GM19467 (cell line): ENCODE measurements at regions not wholly inside any gene's neighbourhood (a gene's known extent, or its start where the extent isn't known, plus 50 kb on each side); places are given as distances from the start of the nearest gene placed in this dataset.
"Not testable (repeated sequence)": the region's sequence is repeated elsewhere in the genome, so short reads cannot be mapped to it uniquely, and the experiment has no call there.

Experiments used
- ATAC-seq: cut with Tn5 transposase; IDR thresholded peaks from one replicate; pipeline ENCODE4 v1.9.1; 2021; ENCODE audit warnings: mild to moderate bottlenecking, moderate library complexity; ENCODE audit not compliant: unreplicated experiment

DNA sequence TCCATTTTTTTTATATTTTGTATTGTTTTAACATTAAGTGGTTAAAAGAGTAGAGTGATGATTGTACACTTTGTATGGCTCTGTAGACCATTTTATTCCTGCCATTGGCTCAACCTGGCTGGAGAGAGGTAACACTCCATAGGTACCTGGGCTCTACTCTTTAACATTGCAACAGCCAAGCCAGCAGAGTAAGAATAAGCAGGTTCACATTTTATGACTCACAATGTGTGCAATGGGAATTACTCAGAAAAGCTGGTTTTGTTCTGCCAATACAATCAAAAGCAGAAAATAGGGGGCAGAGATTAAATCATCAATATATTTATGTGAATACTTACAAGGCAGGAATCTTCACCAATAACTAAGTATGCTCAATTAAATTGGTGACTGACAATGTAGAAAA, 1324.0 kb downstream of the AMY1C start:
- no peak for ATAC-seq

DNA sequence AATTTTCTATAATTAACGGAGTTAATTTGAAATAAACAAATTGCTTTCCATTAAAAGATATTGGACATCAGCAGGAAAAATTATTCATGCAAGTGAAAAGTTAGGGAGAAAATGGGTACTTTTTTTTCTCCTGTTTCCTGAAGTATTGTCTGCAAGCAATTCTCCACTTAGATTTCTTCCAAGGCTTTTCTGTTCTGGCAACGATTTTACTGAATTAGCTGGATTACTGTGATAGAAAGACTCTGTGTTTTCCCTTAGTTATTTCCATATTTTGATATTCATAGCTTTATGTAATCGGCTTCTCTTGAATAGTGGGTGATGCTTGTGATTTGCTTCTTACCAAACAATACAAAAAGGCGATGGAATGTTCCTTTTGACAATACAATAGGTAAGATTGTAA, 1333.9 kb downstream of the AMY1C start:
- no peak for ATAC-seq

GRCh38 chr1:105087506-105087905, 1337.8 kb downstream of the AMY1C start:
- no peak for ATAC-seq

DNA sequence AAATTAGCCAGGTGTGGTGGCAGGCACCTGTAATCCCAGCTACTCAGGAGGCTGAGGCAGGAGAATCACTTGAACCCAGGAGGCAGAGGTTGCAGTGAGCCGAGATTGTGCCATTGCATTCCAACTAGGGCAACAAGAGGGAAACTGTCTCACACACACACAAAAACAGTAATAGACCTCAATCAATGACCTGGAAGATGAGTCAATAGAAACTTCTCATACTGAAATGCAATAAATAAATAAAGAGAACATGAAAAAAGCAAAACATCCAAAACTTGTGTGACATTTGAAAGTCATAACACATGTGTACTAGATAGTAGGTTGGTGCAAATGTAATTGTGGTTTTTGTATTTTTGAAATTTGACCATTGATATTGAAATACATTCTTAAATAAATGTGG, 1338.5 kb downstream of the AMY1C start:
- ATAC-seq = no peak

DNA sequence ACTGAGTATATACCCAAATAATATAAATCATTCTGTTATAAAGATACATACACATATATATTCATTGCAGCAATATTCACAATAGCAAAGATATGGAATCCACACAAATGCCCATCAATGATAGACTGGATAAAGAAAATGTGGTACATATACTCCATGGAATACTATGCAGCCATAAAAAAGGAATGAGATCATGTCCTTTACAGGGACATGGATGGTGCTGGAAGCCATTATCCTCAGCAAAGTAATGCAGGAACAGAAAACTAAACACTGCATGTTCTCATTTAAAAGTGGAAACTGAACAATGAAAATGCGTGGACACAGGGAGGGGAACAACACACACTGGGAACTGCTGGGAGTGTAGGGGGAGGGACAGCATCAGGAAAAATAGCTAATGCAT, 1344.2 kb downstream of the AMY1C start:
- not testable (repeated sequence) for ATAC-seq

GRCh38 chr1:105100102-105100501, 1350.4 kb downstream of the AMY1C start:
- ATAC-seq = no peak

- ATAC-seq = no peak
These were observed 1351.6 kb downstream of the AMY1C start for GRCh38 chr1:105101261-105101660.

- no peak for ATAC-seq
These were observed 1352.7 kb downstream of the AMY1C start for GRCh38 chr1:105102371-105102770.

- no peak for ATAC-seq
These were observed 1372.3 kb downstream of the AMY1C start for GRCh38 chr1:105122041-105122440.

- no peak for ATAC-seq
These were observed 1388.1 kb downstream of the AMY1C start for GRCh38 chr1:105137543-105138457.

GRCh38 chr1:105138458-105138893, 1388.8 kb downstream of the AMY1C start:
- ATAC-seq = no peak

DNA sequence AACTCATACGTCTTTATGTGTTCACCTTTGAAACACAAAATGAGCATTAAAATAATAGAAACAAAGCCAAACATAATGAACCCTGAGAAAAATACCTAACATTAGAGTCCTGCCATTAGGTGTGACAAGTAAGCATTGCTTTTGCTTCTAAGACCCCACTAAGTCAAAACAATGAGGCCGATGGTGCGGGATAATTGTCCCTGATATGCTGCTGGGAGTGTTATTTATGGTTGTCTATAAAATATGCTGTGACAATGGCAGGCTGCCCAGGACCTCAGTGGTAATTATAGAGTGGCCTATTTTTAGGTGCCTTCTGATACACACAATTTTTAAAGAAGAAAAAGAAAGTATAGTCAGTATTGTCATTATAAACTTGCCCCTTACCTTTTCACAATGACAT, 1423.1 kb downstream of the AMY1C start:
- ATAC-seq = no peak

DNA sequence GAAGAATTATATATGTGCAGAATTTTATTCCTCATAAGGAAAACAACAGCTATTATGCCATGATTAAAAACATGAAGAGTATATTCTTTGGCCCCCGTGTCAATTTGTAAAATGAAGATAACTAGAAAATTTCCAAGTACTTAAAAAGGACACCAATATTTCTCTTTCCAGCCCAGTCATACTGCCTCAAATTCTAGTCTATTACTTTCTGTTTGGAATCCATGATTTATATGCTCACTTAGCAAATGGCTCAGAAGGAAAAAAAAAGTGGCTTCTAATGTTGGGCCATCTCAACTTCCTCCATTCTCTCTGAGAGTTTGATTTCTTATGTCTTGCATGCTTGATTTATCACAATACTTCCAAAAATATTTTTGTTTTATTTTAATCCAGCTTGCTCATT, 1431.1 kb downstream of the AMY1C start:
- no peak for ATAC-seq

DNA sequence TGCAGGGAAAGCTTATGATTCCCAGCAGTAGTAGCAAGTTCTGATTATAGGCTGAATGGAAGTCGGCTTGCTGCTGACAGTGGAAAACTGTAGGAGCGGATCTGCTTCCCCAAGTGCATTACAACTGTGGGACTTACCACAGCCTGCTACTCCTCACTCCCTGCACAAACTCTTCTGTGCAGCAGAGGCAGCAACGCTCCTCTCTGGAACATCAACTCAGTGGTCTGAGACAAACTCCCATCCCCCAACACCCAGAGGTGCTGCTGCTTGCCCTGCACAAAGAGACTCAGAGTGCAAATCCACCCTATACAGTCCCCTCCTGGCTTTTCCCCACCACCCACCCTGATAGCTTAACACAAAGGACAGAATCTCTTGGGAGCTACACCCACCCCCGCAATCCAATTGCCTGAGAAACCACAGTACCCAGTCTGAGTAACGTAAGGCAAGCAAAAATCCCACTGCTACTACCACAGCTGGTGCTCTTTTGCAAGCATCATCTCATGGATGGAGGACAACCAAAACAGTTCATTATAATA, 1455.2 kb downstream of the AMY1C start:
- ATAC-seq = no peak

DNA sequence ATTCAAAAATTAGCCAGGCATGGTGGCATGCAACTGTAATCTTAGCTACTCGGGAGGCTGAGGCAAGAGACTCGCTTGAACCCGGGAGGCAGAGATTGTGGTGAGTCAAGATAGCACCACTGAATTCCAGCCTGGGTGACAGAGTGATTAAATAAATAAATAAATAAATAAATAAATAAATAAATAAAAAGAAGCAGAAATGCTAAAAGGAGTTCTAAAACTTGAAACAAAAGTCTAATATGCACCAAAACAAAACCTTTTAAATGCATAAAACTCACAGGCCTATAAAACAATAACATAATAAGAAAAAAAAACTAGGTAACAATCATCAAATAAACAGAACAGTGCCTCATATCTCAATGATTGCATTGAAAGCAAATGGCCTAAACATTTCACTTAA, 1458.9 kb downstream of the AMY1C start:
- no peak for ATAC-seq

GRCh38 chr1:105210747-105211146, 1461.0 kb downstream of the AMY1C start:
- ATAC-seq = no peak

DNA sequence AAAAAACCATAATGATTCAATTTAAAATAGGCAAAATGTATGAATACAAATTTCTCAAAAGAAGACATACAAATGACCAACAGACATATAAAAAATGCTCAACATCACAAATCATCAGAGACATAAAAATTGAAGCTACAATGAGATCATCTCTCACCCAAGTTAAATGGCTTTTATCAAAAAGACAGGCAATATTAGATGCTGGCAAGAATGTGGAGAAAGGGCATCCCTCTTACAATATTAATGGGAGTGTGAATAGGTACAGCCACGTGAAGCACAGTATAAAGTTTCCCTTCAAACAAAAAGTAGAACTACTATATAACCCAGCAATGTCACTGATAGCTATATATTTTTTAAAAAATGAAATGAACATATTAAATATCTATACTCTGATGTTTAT, 1481.7 kb downstream of the AMY1C start:
- ATAC-seq = no peak

DNA sequence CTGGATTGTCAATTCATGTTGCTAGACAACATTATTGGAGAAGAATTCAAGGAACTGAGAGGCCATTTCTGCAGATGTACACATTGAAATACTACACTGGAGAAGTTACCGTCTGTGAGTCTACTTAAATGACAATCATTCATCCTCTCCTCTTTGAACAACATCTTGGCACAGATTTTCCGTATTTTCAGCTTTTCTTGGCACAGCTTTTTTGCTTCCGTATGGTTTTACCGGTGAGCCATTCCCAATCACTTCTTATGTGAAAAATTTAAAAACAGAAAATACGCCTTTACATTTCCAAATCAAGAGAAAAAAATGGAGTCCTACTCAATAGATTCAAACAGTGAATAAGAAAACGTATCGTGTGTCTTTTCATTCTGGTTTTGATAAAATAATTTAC, 1493.7 kb downstream of the AMY1C start:
- ATAC-seq = no peak

- no peak for ATAC-seq
These were observed 1494.3 kb downstream of the AMY1C start for GRCh38 chr1:105243969-105244368.

- ATAC-seq = no peak
These were observed 1505.2 kb downstream of the AMY1C start for GRCh38 chr1:105254906-105255305.

DNA sequence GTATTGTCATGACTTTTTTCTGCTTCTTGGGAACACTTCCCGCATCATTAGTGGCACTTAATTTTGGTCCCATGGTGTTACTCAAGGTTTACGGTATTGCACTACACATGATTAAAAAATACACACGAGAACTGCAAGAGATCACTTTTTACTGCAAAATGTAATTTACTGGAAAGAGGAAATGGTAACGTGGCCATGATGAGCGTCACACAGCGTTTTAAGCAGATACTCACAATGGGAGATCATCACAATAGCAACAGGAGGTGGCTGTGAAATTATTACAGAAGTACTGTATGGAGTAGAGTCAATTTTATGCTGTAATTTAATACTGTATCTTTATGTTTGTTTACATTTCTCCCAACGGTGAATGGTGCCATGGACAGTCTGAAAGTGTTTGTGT, 1510.3 kb downstream of the AMY1C start:
- no peak for ATAC-seq

- ATAC-seq = no peak
These were observed 1521.3 kb downstream of the AMY1C start for GRCh38 chr1:105270966-105271365.
